Psoas muscle (tissue), 7 donors: ENCODE measurements at regions not wholly inside any gene's neighbourhood (a gene's known extent, or its start where the extent isn't known, plus 50 kb on each side); places are given as distances from the start of the nearest gene placed in this dataset.

Experiments used
- ATAC-seq, 4 donors: fragments of 200-7000 bp; cut with Tn5 transposase; one replicate each; pipeline ENCODE4 v1.9.1; 2020; ENCODE audit warnings: moderate library complexity in 3 of 4, mild to moderate bottlenecking in 2 of 4
- DNase-seq, 2 donors: peaks; one replicate each; pipeline ENCODE4 v3.0.0-alpha.2; 2020
- H3K27ac ChIP-seq: fragments of 200-600 bp; one replicate; pipeline ENCODE4 v1.8.0; 2022
- H3K27me3 ChIP-seq, 3 donors: fragments of 200-600 bp in 1 of 3; one replicate each; pipeline versions ENCODE4 v1.6.1 to v1.8.0; 2013 to 2022; ENCODE audit warnings: low read length in 2 of 3, mild to moderate bottlenecking in 2 of 3, moderate library complexity in 1 of 3; ENCODE audit not compliant: insufficient read depth in 3 of 3
- H3K36me3 ChIP-seq, 2 donors: fragments of 200-600 bp in 1 of 2; one replicate each; pipeline versions ENCODE4 v1.6.1 to v1.8.0; 2013 to 2022; ENCODE audit warnings: low read depth in 1 of 2, mild to moderate bottlenecking in 1 of 2, moderate library complexity in 1 of 2; ENCODE audit not compliant: insufficient read depth in 1 of 2
- H3K4me1 ChIP-seq: fragments of 200-600 bp; one replicate; pipeline ENCODE4 v1.8.0; 2022
- H3K4me3 ChIP-seq: fragments of 200-600 bp; one replicate; pipeline ENCODE4 v1.8.0; 2022; ENCODE audit warnings: mild to moderate bottlenecking
- H3K9me3 ChIP-seq: fragments of 200-600 bp; one replicate; pipeline ENCODE4 v1.8.0; 2022
- WGBS, 3 donors: extraction: QIAGEN DNeasy Blood & Tissue Kit; methylation state at CpG; one replicate each; pipeline versions ENCODE4 v1.1.6 to v1.1.7; 2013; 5-methylcytosine and 5-hydroxymethylcytosine counted together
- intact Hi-C, 2 donors: fragments of 100-400 bp; cut with DNase I; formaldehyde crosslinking; loops; one replicate each; pipeline versions ENCODE4 v1.11.0 to v1.14.2; 2022
- TF ChIP-seq, protein P1 (sequence below): fragments of 200-600 bp; IDR thresholded peaks from one replicate; pipeline ENCODE4 v1.8.0; 2022; ENCODE audit warnings: antibody characterized with exemption
- donor health status: healthy with polysubstance abuse.
- donor health status: DM: no; HTN: no; CAD: no; lungs with moderate emphysema.
- donor health status: Bipolar disorder and iron deficiency.
- donor health status: healthy.
- donor health status: DM: yes; HTN: yes; CAD: no.
- donor health status: DM: no; HTN: no; CAD: no.
- donor health status: DM: yes; HTN: yes; CAD: no.

DNA sequence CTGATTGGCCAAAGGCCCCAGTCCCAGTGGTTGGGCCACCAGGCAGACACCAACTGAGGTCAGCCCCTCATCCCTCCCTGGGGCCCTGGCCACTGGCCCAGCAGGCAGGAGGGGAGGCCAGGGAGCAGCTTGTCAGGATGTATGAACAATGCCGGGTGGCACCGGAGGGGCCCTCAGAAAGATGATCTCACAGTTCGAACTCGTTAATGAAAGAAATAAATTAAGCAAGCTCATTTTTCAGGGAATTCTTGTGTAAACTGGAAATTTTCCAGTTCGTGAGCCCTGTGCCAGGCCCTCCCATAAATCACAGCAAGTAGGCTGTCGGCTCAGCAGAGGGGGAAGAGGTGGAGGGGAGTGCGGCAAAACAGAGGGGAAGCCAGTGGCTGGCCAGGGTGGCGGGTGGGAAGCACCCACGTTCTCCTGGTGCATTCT, 177.0 kb upstream of the VASH1 start:
- Histone ChIP-seq H3K27ac (no peak overlapping the region), H3K9me3 (no peaks in the 10 kb centered on the region), H3K4me1 (no peaks in the 10 kb centered on the region), H3K36me3 (no peaks in the 10 kb centered on the region), H3K4me3 (no peak overlapping the region), H3K27me3 (peaks cover 0 to 1% (median 0%) of the 10 kb centered on the region in 3 donors)
- 48 to 54% (median 51%) methylated on average over 9 of the region's 9 CpGs for WGBS, 3 donors
- TF ChIP-seq, protein P1, sequence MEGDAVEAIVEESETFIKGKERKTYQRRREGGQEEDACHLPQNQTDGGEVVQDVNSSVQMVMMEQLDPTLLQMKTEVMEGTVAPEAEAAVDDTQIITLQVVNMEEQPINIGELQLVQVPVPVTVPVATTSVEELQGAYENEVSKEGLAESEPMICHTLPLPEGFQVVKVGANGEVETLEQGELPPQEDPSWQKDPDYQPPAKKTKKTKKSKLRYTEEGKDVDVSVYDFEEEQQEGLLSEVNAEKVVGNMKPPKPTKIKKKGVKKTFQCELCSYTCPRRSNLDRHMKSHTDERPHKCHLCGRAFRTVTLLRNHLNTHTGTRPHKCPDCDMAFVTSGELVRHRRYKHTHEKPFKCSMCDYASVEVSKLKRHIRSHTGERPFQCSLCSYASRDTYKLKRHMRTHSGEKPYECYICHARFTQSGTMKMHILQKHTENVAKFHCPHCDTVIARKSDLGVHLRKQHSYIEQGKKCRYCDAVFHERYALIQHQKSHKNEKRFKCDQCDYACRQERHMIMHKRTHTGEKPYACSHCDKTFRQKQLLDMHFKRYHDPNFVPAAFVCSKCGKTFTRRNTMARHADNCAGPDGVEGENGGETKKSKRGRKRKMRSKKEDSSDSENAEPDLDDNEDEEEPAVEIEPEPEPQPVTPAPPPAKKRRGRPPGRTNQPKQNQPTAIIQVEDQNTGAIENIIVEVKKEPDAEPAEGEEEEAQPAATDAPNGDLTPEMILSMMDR, result no peak
- DNase-seq, result no peak
- no peak for ATAC-seq
- intact Hi-C loops, result no loop called here

DNA sequence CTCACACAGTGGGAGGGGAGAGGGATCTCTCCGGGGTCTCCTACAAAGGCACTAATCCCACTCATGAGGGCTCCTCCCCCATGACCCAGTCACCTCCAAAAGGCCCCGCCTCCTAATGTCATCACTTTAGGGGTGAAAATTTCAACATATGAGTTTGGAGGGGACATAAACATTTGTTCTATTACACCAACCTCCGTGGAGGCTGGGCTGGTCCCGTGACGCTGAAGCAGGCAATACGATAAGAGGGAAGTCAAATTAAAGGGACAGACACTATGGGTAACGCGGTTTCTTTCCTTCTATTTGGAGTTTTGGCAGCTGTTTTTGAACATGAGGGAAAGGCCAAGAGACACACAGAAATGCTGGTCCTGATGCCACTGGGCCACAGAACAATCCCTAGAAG, 175.7 kb upstream of the VASH1 start:
- intact Hi-C loops, result no loop called here
- Histone ChIP-seq H3K9me3 (no peaks in the 10 kb centered on the region), H3K4me3 (no peak overlapping the region), H3K27me3 (peaks cover 0 to 1% (median 0%) of the 10 kb centered on the region in 3 donors), H3K4me1 (no peaks in the 10 kb centered on the region), H3K27ac (no peak overlapping the region), H3K36me3 (no peaks in the 10 kb centered on the region)
- WGBS, 3 donors, result 43 to 49% (median 46%) methylated on average over 8 of the region's 8 CpGs
- TF ChIP-seq, protein P1, result no peak
- ATAC-seq, result no peak
- no peak for DNase-seq

DNA sequence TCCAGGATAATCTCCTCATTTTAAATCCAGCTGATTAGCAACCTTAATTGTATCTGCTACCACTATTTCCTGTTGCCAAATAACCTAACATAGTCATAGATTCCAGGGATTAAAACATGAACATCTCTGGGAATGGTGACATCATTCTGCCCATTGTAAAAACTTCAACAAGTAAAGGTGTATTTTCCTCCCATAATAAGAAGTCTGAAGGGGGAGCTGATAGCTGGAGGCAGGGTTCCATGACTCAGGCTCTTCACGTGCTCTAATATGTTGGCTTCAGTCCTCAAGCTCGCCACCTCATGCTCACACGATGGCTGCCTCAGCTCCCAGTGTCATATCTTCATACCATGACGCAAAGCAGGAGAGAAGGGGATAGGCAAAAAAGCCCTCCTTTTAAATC, 172.0 kb upstream of the VASH1 start:
- H3K27ac ChIP-seq, result no peak overlapping the region
- peaks cover 0 to 4% (median 0%) of the 10 kb centered on the region in 3 donors for H3K27me3 ChIP-seq
- H3K36me3 ChIP-seq, result no peaks in the 10 kb centered on the region
- intact Hi-C loops, result no loop called here
- TF ChIP-seq, protein P1, result no peak
- ATAC-seq (no peak), DNase-seq (no peak)
- H3K4me3 ChIP-seq, result no peak overlapping the region
- WGBS, 3 donors, result 88 to 97% (median 95%) methylated on average over 4 of the region's 4 CpGs
- no peaks in the 10 kb centered on the region for H3K9me3 ChIP-seq
- H3K4me1 ChIP-seq, result no peaks in the 10 kb centered on the region

- DNase-seq, result no peak
- TF ChIP-seq, protein P1, result no peak
Measured at GRCh38 chr14:76591266-76591665, 170.0 kb upstream of the VASH1 start.

GRCh38 chr14:76595266-76595665, 166.0 kb upstream of the VASH1 start:
- no peaks in the 10 kb centered on the region for H3K9me3 ChIP-seq
- no peaks in the 10 kb centered on the region for H3K36me3 ChIP-seq
- intact Hi-C loops, result no loop called here
- WGBS, 3 donors, result 62 to 64% (median 63%) methylated on average over 5 of the region's 5 CpGs
- no peak overlapping the region for H3K4me3 ChIP-seq
- H3K4me1 ChIP-seq, result no peaks in the 10 kb centered on the region
- ATAC-seq (no peak), DNase-seq (no peak)
- no peak overlapping the region for H3K27ac ChIP-seq
- peaks cover 0 to 2% (median 0%) of the 10 kb centered on the region in 3 donors for H3K27me3 ChIP-seq
- TF ChIP-seq, protein P1, result no peak

More at GRCh38 chr14:76591266-76591665, 170.0 kb upstream of the VASH1 start:
- intact Hi-C loops, result no loop called here
- Histone ChIP-seq H3K4me1 (no peaks in the 10 kb centered on the region), H3K27ac (no peak overlapping the region), H3K9me3 (no peaks in the 10 kb centered on the region), H3K4me3 (no peak overlapping the region), H3K27me3 (peaks cover 0 to 4% (median 0%) of the 10 kb centered on the region in 3 donors), H3K36me3 (no peaks in the 10 kb centered on the region)
- ATAC-seq, result no peak
- WGBS, 3 donors, result 41 to 47% (median 42%) methylated on average over 10 of the region's 10 CpGs
